PC-9 (cell line): ENCODE measurements at regions not wholly inside any gene's neighbourhood (a gene's known extent, or its start where the extent isn't known, plus 50 kb on each side); places are given as distances from the start of the nearest gene placed in this dataset.

Experiments
- CTCF ChIP-seq: fragments of 200-600 bp; sonication (generic); conservative IDR thresholded peaks from 2 replicates; pipeline ENCODE4 v1.6.1; 2017; ENCODE audit warnings: mixed run types, antibody characterized with exemption, mild to moderate bottlenecking, moderate library complexity
- EZH2 ChIP-seq: fragments of 200-600 bp; sonication (generic); IDR thresholded peaks from 2 replicates; pipeline ENCODE4 v1.8.0; 2017; ENCODE audit warnings: antibody characterized with exemption, low read depth

- TF ChIP-seq CTCF (no peak), EZH2 (no peak)
These were observed 86.6 kb upstream of the PDK4 start for GRCh38 chr7:95682913-95683312.
